ENCODE measurements at regions not wholly inside any gene's neighbourhood (a gene's known extent, or its start where the extent isn't known, plus 50 kb on each side); places are given as distances from the start of the nearest gene placed in this dataset.
"Not testable (repeated sequence)": the region's sequence is repeated elsewhere in the genome, so short reads cannot be mapped to it uniquely, and the experiment has no call there.

DNA sequence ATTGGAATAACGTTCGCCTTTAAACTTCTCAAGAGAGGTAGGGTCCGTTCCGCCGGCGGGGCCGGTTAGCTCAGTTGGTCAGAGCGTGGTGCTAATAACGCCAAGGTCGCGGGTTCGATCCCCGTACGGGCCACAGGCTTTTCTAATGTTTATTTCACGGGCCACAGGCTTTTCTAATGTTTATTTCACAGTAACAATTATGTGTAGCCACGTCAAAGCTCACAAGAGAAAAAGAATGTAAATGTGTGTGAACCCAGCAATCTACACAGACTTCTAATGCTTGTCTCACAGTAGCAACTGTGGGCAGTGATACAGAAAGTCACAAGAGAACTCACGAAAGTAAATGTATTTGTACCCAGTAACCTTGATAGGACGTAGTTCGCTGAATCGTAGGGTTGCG lies 121.0 kb upstream of the ZNF322 start:
- DNase-seq; intact Hi-C loops (cut with DNase I): not testable (repeated sequence)

DNA sequence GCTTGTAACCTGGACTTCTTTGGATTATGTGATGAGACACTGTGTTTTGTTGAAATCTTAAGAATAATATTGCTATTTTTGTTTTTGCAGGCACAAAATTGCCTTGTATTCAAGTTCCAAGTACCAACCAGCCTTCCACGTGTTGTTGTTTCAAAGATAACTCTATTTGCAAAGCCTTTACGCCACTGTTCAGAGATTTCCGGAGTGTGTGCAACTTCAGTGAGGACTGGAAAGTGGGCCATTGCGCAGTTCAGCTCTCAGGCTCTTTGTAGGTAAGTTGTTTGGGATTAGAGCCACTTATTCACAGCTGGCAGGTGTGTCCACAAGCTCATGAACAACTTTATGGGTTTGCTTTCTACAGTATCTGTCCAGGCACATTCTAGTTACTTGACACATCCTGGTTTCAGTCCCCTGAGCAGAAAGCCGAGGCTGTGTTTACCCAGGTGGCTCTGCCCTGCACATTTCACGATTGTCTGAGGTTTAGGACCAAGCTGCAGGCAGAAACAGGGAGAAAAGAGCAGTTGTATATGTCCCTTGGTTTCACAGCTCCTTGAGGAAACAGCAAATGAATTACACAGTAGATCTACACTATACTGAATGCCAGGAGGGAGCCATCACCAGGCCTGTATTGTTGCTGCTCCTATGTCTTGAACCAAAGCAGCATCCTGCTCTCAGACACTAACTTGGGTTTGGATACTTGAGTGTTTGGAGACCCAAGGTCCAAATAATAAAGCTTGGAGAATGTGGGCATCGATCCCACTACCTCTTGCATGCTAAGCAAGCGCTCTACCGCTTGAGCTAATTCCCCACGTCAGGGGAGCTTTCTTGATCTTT lies 136.1 kb upstream of the ZNF322 start:
- DNase-seq; intact Hi-C loops (cut with DNase I): not testable (repeated sequence)

DNA sequence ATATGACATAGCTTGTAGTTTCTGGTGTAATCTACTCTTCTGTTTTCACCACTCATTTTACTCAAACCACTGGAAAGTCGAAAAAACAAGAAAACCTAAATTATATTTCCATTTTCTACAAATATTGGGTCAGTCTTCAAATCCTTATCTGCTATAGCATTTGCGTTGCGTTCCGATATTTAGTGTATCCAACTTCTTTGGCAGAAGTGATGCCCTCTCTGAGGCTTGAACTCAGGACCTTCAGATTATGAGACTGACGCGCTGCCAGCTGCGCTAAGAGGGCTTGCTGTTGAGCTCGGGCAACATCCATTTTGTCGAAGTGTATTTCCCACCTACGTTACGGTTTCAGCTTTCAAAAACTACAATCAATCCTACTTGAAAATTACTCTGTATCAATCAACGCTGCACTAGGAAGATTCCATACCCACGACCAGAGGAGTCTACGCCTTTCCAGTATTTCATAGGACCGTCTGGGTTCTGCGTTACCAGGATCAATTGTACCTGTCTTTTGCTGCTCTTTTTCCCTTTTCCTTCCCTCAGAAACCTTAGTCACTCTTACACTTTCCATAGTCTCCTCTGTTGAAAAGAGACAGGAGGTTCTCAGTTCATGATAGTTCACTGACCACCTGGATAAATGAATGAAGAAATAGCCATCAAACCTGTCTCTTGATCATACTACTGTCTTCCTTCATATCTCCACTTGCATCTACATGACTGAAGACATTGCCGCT lies 140.5 kb upstream of the ZNF322 start:
- DNase-seq; intact Hi-C loops (cut with DNase I): not testable (repeated sequence)

DNA sequence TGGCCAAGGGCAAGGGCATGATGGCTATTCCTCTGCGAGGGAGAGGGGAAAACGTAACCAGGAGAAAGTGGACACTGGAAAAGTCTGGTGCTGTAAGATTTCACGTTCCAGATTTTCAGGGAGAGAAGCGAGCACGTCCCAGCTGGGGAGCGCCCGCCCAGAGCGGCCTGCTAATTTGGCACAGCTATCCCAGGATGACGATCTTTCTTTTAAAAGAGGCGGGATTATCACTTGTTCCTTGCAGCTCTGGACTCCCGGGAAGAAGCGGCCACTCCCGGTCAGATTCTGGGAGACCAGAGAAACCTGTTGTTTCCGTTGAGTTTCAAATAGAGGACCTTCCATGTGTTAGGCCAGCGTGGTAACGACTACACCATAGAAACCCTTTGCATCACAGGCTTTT lies 144.2 kb upstream of the ZNF322 start:
- intact Hi-C loops (cut with DNase I); DNase-seq: not testable (repeated sequence)

DNA sequence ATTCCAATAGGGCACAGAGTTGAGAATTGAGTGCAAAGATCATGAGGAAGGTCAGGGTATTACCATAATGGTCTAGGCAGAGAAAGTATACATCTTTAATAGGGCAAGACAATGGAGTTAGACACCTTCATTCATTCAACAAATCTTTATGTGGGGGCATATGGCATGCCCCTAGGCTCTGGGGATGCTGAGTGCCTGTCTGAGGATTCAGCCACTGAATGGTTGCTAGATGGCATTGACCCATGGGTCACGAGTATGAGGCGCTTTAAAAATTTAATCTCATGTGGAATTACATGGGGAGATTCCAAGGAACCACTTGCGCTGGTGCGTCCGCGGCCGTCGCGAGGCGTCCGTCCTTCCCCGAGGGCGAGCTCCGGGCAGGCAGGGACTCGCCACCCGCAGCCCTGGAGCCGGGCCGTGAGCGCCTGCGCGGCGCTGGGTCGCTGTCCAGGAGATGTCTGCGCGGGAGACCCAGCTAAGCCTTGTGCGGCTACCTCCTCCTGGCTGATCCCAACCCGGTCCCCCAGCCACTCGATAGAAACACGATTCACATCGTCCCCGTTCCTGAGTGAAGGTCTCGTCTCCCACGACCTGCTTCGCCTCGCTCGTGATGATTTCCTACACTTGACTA lies 152.1 kb upstream of the ZNF322 start:
- DNase-seq; intact Hi-C loops (cut with DNase I): not testable (repeated sequence)

DNA sequence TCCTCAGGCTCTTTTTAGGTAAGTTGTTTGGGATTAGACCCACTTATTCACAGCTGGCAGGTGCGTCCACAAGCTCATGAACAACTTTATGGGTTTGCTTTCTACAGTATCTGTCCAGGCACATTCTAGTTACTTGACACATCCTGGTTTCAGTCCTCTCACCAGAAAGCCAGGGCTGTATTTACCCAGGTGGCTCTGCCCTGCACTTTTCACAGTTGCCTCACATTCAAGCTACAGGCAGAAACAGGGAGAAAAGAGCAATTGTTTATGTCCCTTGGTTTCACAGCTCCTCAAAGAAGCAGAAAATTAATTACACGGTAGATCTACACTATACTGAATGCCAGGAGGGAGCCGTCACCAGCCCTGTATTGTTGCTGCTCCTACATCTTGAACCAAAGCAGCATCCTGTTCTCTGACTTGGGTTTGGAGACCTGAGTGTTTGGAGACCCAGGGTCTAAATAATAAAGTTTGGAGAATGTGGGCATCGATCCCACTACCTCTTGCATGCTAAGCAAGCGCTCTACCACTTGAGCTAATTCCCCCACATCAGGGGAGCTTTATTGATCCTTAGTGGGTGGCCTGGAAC lies 159.2 kb upstream of the ZNF322 start:
- intact Hi-C loops (cut with DNase I), result not testable (repeated sequence)

DNA sequence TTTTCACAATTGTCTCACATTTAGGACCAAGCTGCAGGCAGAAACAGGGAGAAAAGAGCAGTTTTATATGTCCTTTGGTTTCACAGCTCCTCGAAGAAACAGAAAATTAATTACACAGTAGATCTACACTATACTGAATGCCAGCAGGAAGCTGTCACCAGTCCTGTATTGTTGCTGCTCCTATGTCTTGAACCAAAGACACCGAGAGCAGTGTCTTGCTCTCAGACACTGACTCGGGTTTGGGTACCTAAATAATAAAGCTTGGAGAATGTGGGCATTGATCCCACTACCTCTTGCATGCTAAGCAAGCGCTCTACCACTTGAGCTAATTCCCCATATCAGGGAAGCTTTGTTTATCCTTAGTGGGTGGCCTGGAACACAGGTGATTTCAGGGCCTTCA lies 168.4 kb upstream of the ZNF322 start:
- DNase-seq; intact Hi-C loops (cut with DNase I): not testable (repeated sequence)

More for the DNA sequence above, 159.2 kb upstream of the ZNF322 start:
- DNase-seq, result not testable (repeated sequence)

GRCh38 chr6:26829480-26829879 lies 169.9 kb upstream of the ZNF322 start:
- intact Hi-C loops (cut with DNase I), result not testable (repeated sequence)

DNA sequence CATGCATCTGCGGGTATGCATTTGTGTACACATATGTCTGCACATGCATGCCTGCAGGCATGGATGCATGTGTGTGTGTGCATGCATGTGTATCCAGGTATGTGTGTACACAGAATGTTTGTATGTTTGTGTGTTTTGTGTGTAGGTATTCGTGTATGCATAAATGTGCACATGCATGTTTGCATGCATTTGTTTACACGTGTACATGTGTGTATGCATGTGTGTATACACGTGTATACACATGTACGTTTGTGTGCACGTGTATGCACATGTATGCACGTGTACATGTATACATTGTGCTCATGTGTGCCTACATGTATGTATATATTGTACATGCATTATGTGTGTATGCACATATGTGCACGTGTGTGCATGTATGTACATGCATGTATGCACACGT lies 171.4 kb upstream of the ZNF322 start:
- intact Hi-C loops (cut with DNase I); DNase-seq: not testable (repeated sequence)

More at GRCh38 chr6:26829480-26829879, 169.9 kb upstream of the ZNF322 start:
- not testable (repeated sequence) for DNase-seq

GRCh38 chr6:26835707-26836106 lies 176.2 kb upstream of the ZNF322 start:
- intact Hi-C loops (cut with DNase I); DNase-seq: not testable (repeated sequence)

GRCh38 chr6:26836657-26837056 lies 177.1 kb upstream of the ZNF322 start:
- DNase-seq; intact Hi-C loops (cut with DNase I): not testable (repeated sequence)

DNA sequence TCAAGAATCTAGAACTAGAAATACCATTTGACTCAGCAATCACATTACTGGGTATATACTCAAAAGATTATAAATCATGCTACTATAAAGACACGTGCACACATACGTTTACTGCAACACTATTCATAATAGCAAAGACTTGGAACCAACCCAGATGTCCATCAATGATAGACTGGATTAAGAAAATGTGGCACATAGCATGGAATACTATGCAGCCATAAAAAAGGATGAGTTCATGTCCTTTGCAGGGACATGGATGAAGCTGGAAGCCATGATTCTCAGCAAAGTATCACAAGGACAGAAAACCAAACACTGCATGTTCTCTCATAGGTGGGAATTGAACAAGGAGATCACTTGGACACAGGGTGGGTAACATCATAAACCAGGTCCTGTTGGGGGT lies 185.3 kb upstream of the ZNF322 start:
- DNase-seq; intact Hi-C loops (cut with DNase I): not testable (repeated sequence)

GRCh38 chr6:26857289-26857688 lies 197.7 kb upstream of the ZNF322 start:
- intact Hi-C loops (cut with DNase I); DNase-seq: not testable (repeated sequence)

DNA sequence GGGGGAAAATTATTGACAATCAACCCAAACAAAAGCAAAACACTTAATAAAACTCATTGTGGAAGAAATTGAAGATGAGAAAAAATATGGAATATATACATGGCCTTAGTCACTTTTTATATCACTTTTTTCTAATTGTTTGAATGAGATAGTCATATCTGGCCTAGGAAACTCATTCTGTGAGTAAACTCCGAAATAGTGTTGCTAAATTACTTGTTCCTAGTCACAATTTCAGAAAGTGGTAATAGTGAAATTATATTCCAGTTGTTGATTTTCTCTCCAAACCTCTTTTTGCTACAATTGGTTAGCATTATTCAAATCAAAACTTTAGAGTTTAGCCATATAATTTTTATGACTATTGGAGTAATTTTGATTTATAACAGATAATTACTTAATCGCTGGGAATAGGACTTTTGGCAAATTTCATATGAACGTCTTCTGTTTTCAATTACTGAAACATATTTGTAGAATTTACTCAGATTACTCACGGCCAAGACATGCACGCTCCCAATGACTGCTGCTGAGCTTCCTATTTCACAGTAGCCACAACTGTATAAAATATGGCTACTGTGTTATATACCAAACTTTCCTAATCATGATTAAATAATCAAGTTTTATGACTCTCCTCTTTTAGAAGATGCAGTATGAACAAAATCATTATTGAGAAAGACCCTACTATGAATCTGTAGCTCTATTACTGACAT lies 199.7 kb upstream of the ZNF322 start:
- DNase-seq; intact Hi-C loops (cut with DNase I): not testable (repeated sequence)

- DNase-seq; intact Hi-C loops (cut with DNase I): not testable (repeated sequence)
Observed at GRCh38 chr6:26859771-26860163, 200.2 kb upstream of the ZNF322 start.

GRCh38 chr6:26861913-26862312 lies 202.4 kb upstream of the ZNF322 start:
- intact Hi-C loops (cut with DNase I); DNase-seq: not testable (repeated sequence)

DNA sequence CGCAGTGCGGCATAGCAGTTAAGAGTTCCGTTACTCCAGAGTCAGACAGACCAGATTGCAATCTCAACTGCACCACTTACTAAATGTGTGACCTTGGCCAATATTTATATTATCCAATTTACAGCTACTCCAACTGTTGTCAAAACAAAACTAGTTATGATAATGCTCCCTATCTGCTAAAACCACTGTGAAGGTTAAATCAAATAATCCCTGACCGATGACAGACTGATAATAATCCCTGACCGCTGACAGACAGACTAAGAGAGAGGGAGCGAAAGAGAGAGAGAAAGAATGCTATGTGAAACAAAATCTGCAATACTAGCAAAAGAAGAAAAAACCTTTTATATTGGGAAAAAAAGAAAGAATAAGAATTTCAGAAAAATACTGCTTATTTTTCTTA lies 204.1 kb upstream of the ZNF322 start:
- intact Hi-C loops (cut with DNase I); DNase-seq: not testable (repeated sequence)

DNA sequence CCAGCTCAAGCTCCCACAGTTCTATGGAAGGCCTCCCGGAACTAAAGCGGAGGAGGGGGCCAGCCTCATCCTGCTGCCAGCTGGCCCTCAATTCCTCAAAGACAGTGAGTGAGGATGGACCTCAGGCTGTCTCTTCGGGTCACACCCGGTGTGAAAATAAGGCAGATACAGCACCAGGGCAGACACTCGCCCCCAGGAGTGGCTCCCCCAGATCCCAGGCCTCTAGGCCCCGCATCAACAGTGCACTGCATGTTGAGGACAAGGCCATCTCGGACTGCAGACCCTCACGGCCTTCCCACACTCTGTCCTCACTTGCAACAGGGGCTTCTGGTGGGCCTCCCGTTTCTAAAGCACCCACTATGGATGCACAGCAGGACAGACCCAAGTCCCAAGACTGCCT lies 239.2 kb upstream of the ZNF322 start:
- DNase-seq; intact Hi-C loops (cut with DNase I): not testable (repeated sequence)

GRCh38 chr6:26924206-26924605 lies 264.7 kb upstream of the ZNF322 start:
- DNase-seq; intact Hi-C loops (cut with DNase I): not testable (repeated sequence)

Measured in head of caudate nucleus (tissue), 42 donors.